NCI-H2227 (cell line): ENCODE measurements at regions not wholly inside any gene's neighbourhood (a gene's known extent, or its start where the extent isn't known, plus 50 kb on each side); places are given as distances from the start of the nearest gene placed in this dataset.
A peak's percentile ranks its signal among the peaks of the same experiment; 100 is the strongest.

Source experiments
- DNase-seq: peaks from one replicate; lab custom pipeline; 2025; ENCODE audit not compliant: unreplicated experiment; lab: John Stamatoyannopoulos, UW

DNA sequence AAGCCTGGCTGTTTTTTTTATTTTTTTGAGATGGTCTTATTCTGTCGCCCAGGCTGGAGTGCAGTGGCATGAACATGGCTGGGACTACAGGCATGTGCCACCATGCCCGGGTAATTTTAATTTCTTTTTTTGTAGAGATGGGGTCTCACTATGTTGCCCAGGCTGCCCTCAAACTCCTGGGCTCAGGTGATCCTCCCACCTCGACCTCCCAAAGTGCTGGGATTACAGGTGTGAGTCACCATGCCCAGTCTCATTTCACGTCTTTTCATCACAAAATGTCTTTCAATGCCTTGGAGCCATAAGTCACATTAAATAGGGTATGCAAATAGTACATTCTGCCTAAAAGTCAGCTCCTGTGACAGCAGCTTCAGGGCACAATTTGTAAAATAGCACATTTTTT, 52.8 kb downstream of the SOX2 start:
- no peak for DNase-seq

DNA sequence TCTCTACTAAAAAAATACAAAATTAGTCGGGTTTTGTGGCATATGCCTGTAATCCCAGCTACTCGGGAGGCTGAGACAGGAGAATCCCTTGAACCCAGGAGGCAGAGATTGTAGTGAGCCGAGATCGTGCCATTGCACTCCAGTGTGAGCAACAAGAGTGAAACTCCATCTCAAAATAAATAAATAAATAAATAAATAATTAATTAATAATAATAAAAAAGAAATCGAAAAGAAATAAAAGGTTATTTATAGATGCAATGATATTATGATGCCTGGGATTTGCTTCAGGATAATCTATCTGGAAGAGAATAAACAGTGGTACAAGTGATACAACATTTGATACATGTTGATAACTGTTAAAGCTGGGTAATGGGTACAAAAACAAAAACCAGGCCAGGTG, 58.6 kb downstream of the SOX2 start:
- no peak for DNase-seq

DNA sequence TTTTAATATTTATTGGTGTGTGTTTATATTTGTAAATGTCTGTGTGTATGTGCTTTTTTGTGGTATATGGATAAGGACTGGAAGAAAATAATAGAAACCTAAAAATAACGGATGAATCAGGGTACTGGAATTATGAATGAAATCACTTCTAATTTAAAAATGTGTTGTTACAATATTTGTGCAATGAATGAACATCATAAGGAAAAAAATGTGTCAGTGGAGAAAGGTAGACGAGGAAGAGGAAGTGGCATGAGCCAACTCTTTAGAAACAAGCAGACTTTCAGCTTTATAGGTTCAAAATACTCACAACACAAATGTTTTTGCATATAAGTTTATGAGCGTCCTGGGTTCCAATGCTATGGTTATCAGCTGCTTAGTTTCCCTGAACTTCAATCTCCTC, 59.4 kb downstream of the SOX2 start:
- DNase-seq = no peak

DNA sequence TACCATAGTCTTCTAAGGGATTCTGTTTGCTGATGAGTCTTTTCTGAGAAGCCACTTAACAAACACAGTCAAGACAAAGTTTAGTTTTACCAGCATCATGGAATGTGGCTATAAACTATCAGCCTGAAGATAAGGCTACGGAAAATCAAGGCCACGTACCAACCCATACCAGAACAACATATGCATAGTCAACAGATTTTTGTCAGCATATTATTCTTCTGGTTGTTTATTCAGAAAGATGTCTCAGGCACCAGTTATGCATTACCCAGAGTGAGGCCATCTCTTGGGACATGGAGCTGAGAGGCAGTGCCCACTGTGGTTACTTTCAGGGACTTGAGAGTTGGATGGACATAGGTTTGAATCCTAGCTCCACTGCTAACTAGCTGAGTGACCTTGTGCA, 60.4 kb downstream of the SOX2 start:
- DNase-seq = no peak

- no peak for DNase-seq
Observed at GRCh38 chr3:181773921-181774320, 62.2 kb downstream of the SOX2 start.

DNA sequence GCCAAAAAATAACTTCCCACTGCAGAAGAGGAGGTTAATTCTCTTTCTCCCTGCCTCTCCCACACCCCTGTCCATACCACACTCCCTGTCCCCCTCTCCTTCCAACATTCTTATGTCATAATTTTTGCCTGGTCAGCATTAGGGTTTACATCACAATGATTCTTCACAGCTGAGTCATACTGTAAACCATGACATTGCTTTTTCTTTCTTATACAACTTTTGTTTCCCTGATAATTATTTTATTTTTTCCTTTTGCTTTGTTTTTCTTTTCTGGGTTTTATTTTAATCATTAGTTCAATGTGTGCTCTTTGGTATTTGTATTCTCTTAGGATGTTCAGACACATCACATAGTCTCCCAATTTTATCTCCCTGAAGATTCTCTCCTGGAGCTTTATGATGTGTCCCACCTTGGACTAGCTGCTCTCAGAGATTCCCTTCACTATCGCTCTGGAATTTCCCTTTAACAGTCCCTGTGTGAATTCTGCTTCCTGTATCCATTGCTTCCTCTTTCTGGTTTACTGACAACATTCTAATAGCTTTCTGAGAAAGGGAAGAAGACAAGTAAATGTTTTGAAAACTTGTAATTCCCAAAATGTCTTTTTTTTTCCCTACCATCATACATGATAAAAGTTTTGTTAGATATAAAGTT, 70.7 kb downstream of the SOX2 start:
- DNase-seq = no peak

- DNase-seq = no peak
Observed at GRCh38 chr3:181790561-181790960, 78.8 kb downstream of the SOX2 start.

GRCh38 chr3:181791056-181791955, 79.6 kb downstream of the SOX2 start:
- no peak for DNase-seq

GRCh38 chr3:181793006-181793405, 81.3 kb downstream of the SOX2 start:
- DNase-seq = no peak

DNA sequence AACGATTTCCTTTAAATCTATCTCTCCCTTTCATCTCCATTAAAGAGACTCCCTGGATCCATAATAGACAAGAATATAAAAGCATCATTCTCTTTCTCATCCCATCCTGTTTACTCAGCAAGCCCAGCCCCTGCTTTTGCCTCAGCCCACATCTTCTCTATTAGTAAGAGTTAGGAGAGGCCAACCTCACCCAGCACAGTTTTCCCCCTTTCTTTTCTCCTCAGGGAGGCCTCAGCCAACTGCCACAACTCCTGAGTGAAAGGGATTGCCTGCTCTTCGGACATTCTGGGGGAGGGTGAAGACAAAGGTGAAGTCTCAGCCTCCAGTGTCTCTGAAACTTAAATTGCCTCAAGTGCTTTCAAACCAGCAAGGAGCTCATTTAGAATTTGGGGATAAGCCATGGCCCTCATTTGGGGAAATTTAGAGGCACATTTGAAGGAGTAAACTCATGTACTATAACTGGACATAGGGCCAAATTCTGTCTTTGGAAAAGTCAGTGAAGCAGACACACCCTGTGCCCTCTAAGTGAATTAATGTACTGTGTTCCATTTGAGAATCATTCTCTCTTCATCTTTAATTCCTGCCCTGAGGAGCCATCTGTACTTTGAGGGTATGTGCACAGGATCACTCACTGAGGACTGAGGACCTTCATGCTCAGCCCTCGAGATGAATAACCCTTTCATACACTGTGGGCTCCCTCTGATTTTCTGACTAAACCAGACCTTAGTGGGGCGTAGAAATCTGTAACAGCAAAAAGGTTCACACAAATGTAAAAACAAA, 82.5 kb downstream of the SOX2 start:
- DNase-seq = no peak

DNA sequence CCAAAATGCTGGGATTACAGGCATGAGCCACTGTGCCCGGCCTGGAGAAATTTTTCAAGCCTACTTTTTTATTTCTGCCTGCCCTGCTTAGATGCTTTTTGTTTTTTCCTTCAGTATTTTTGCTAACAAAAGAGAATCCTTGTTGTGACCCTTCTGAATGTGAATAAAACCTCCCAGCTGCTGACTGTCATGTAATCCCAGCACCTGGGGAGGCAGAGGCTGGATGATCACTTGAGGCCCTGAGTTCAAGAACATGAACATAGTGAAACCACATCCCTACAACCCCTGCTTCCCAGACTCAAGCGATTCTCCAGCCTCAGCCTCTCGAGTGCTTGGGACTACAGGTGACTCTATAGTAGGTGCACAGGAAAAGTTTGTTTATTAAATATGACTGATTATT, 84.9 kb downstream of the SOX2 start:
- DNase-seq = no peak

- DNase-seq = no peak
Observed at GRCh38 chr3:181797431-181797830, 85.7 kb downstream of the SOX2 start.

DNA sequence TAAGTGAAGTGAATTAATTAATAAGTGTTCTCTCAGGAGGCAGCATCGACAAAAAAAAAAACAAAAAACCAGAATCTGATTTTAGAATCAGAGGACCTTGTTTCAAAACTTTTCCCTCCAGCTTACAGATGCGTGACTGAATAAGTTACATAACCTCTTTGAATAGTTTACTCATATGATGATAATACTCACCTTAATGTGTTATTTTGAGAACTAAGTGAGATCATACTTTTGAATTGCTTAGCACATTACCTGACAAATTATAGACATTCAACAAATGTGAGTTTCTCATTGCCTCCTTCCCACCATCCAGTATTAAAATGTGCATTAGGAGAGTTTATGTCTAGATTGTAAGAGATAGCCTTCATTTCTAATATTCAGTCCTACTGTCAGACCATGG, 94.0 kb downstream of the SOX2 start:
- no peak for DNase-seq

GRCh38 chr3:181808053-181808452, 96.3 kb downstream of the SOX2 start:
- no peak for DNase-seq

DNA sequence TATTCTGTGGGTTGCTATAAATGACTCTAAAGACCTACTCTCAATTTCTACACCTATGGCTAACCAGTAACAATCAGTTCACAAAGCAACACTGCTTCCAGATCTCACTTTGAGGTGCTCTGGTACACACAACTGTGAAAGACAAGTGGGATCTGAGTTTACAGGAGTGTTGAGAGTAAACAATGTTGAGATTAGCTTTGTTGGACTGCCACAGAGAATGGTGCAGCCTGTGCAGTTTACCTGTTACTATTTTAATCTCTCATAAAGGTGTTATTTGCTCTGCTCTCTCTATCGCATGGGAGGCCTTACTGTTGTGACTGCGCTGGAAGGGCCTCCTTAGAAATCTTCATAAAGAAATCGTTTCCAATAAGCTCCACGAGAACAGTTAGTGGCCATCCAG, 112.0 kb downstream of the SOX2 start:
- no peak for DNase-seq

- DNase-seq = no peak
Observed at GRCh38 chr3:181824961-181825360, 113.2 kb downstream of the SOX2 start.

DNA sequence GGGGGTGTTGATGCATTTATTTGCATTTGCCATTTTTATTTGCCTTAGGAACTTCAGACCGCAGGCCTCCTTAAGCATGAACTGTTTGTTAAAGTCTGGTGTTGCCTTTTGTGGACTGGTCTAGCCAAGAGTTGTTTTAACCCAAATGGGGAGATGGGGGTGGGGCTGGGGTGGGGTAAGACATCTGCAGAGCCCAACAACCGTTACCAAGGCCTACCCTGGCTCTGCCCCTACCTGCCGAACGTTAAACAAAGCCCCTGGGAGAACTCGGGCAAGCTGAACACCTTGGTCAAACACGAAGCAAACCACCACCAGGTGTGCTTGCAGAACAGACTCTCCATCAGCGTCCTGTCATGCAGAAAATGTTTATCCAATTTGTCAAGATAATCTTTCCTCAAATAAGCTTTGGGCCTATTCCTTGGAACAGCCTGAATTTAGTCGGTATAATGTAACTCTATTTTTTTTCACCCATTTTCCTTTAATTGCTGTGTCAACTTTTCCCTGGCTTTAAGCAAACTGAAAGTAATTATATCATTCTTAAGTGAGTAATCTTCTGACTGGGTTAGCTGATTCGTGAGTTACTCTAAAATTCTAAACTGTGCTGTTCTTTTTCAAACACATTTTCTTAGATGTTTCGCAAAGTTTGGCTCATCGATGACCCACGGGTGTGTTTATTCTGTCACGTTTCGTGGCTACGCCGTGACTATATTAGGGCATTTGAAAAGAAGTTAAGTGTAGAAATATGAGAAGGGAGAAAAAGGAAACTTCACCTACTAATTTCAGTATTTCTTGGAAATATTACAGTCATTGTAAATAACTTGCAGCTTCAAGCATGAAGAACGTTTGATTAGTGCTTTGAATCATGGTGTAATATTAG, 127.6 kb downstream of the SOX2 start:
- DNase-seq = no peak

DNA sequence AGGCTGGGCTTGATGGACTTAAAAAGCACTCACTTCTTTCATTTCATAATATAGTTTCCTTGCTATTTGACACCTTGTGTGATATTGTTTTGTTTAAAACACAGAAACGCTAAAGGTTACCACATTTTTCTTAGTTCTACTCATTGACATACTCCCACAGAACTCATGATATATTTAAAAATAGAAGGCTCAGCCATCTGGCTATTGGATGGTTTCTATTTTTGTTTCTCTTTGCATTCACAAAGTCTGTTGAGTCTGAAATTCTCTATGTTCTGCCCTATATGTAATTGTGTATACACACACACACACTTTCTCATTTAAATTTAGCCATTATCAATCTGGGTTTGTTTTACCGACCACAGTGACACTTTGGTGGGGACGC, 128.2 kb downstream of the SOX2 start:
- DNase-seq = no peak

DNA sequence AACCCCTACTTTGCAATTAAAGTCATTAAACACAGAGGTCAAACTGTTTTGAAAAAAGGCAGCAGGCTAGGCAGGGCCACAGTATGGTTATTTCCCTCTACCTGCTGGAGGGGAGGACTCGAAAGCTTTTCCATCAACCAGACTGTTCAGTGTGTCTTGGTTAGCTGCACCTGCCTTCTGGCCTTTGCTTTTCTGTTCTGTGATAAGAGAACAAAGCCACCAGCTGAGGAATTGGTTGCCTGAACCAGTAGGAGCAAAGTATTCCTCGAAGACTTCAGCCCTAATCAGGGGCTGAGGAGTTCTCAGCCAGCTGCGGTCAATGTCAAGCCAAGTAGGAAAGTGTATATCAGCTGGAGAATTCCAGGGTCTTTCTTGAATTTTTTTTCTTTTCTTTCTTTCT, 132.5 kb downstream of the SOX2 start:
- DNase-seq = peak; percentile 39

DNA sequence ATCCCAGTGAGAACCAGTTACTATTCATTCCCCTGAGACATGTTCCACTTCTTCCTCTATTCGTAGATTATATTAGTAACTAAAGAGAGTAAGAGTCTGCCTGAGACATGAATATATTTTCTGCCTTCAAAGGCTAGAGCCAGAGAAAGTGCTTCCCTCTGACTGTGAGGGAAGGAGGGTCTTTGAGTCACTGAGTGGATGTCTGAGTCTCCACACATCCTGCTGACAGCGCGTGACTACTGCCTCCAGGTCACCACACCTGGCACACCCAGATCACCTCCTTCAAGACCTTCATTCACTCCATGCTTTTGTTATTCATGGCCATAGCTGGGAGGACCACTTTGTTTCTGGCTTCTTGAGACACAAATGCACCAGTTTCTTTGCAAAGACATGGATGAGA, 135.6 kb downstream of the SOX2 start:
- DNase-seq = no peak

GRCh38 chr3:181851063-181851462, 139.3 kb downstream of the SOX2 start:
- DNase-seq = no peak
